HepG2 (cell line): ENCODE measurements at regions not wholly inside any gene's neighbourhood (a gene's known extent, or its start where the extent isn't known, plus 50 kb on each side); places are given as distances from the start of the nearest gene placed in this dataset.

ENCODE experiments used
- ATF2 ChIP-seq: sonication (generic); formaldehyde crosslinking; IDR thresholded peaks from 2 replicates; pipeline ENCODE4 v1.4.0; 2020; ENCODE audit warnings: missing genetic modification reagents
- BRD4 ChIP-seq: sonication (generic); formaldehyde crosslinking; IDR thresholded peaks from 2 replicates; pipeline ENCODE4 v1.4.0; 2020; ENCODE audit warnings: missing genetic modification reagents
- HNRNPUL1 ChIP-seq: fragments of 200-400 bp; formaldehyde crosslinking; IDR thresholded peaks from 2 replicates; pipeline ENCODE4 v1.6.1; 2017; ENCODE audit warnings: low read depth, mild to moderate bottlenecking, low read length, moderate library complexity
- SNRNP70 ChIP-seq: fragments of 200-400 bp; formaldehyde crosslinking; IDR thresholded peaks from 2 replicates; pipeline ENCODE4 v1.6.1; 2017; ENCODE audit warnings: mild to moderate bottlenecking, low read depth, low read length, moderate library complexity
- YY1 ChIP-seq: IDR thresholded peaks from 2 replicates; pipeline ENCODE4 v1.6.1; 2011; ENCODE audit warnings: low read length, low read depth, moderate library complexity, mild to moderate bottlenecking; ENCODE audit not compliant: insufficient read depth, insufficient replicate concordance
- ZNF138 ChIP-seq: sonication (generic); formaldehyde crosslinking; IDR thresholded peaks from 2 replicates; pipeline ENCODE4 v1.5.0; 2020; ENCODE audit warnings: mild to moderate bottlenecking, low read depth, missing genetic modification reagents
- ZNF670 ChIP-seq: sonication (generic); formaldehyde crosslinking; IDR thresholded peaks from 2 replicates; pipeline ENCODE4 v1.8.0; 2022; ENCODE audit warnings: mild to moderate bottlenecking, missing genetic modification reagents, borderline replicate concordance
- TF ChIP-seq, protein P1 (sequence below): sonication (generic); formaldehyde crosslinking; IDR thresholded peaks from 2 replicates; pipeline ENCODE4 v1.5.0; 2020; ENCODE audit warnings: mild to moderate bottlenecking, missing genetic modification reagents, moderate library complexity

GRCh38 chr16:64317601-64318000 is 804.3 kb downstream of the CDH11 start:
- TF ChIP-seq, protein P1, sequence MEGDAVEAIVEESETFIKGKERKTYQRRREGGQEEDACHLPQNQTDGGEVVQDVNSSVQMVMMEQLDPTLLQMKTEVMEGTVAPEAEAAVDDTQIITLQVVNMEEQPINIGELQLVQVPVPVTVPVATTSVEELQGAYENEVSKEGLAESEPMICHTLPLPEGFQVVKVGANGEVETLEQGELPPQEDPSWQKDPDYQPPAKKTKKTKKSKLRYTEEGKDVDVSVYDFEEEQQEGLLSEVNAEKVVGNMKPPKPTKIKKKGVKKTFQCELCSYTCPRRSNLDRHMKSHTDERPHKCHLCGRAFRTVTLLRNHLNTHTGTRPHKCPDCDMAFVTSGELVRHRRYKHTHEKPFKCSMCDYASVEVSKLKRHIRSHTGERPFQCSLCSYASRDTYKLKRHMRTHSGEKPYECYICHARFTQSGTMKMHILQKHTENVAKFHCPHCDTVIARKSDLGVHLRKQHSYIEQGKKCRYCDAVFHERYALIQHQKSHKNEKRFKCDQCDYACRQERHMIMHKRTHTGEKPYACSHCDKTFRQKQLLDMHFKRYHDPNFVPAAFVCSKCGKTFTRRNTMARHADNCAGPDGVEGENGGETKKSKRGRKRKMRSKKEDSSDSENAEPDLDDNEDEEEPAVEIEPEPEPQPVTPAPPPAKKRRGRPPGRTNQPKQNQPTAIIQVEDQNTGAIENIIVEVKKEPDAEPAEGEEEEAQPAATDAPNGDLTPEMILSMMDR (CRISPR knock-in tag) = no peak
- no peak for TF ChIP-seq SNRNP70
- no peak for TF ChIP-seq BRD4 (CRISPR knock-in tag)
- no peak for TF ChIP-seq HNRNPUL1
- no peak for TF ChIP-seq ZNF670 (CRISPR knock-in tag)
- no peak for TF ChIP-seq YY1
- TF ChIP-seq ATF2 (CRISPR knock-in tag) = no peak
- no peak for TF ChIP-seq ZNF138
